Heart right ventricle (tissue), 16 donors: ENCODE measurements at regions not wholly inside any gene's neighbourhood (a gene's known extent, or its start where the extent isn't known, plus 50 kb on each side); places are given as distances from the start of the nearest gene placed in this dataset.
A peak's percentile ranks its signal among the peaks of the same experiment; 100 is the strongest.
"Not testable (repeated sequence)": the region's sequence is repeated elsewhere in the genome, so short reads cannot be mapped to it uniquely, and the experiment has no call there.

Experiments
- ATAC-seq, 8 donors: fragments of 200-7000 bp; cut with Tn5 transposase; one replicate each; pipeline ENCODE4 v1.9.1; 2020; ENCODE audit warnings: mild to moderate bottlenecking in 8 of 8, moderate library complexity in 8 of 8, moderate number of reproducible peaks in 1 of 8
- DNase-seq, 2 donors: peaks; one replicate each; pipeline ENCODE4 v3.0.0-alpha.2; 2020
- H3K27ac ChIP-seq, 10 donors: fragments of 200-600 bp; sonication (generic) in 2 of 10; one replicate each; pipeline versions ENCODE4 v1.5.0 to v1.8.0; 2020 to 2022; ENCODE audit warnings: mild to moderate bottlenecking in 3 of 10
- H3K27me3 ChIP-seq, 7 donors: fragments of 200-600 bp; one replicate each; pipeline ENCODE4 v1.8.0; 2021 to 2022; ENCODE audit warnings: mild to moderate bottlenecking in 2 of 7
- H3K36me3 ChIP-seq, 9 donors: fragments of 200-600 bp; sonication (generic) in 1 of 9; one replicate each; pipeline versions ENCODE4 v1.5.0 to v1.8.0; 2020 to 2022; ENCODE audit warnings: mild to moderate bottlenecking in 2 of 9
- H3K4me1 ChIP-seq, 9 donors: fragments of 200-600 bp; sonication (generic) in 1 of 9; one replicate each; pipeline versions ENCODE4 v1.5.0 to v1.8.0; 2020 to 2022; ENCODE audit warnings: mild to moderate bottlenecking in 4 of 9
- H3K4me3 ChIP-seq, 10 donors: fragments of 200-600 bp; sonication (generic) in 2 of 10; one replicate each; pipeline versions ENCODE4 v1.5.0 to v1.8.0; 2020 to 2022; ENCODE audit warnings: mild to moderate bottlenecking in 7 of 10, moderate library complexity in 2 of 10
- H3K9me3 ChIP-seq, 11 donors: fragments of 200-600 bp in 10 of 11; sonication (generic) in 2 of 11; one replicate each; pipeline versions ENCODE4 v1.5.0 to v1.8.0; 2013 to 2022; ENCODE audit warnings: mild to moderate bottlenecking in 2 of 11, control low read depth in 1 of 11, moderate library complexity in 1 of 11
- WGBS, 2 donors: extraction: QIAGEN DNeasy Blood & Tissue Kit; methylation state at CpG; one replicate each; pipeline ENCODE4 v1.1.7; 2013; ENCODE audit warnings: inconsistent platforms in 1 of 2; 5-methylcytosine and 5-hydroxymethylcytosine counted together
- intact Hi-C, 10 donors: fragments of 100-400 bp; cut with DNase I; formaldehyde crosslinking; loops; one replicate each; pipeline versions ENCODE4 v1.11.1 to v1.14.2; 2022
- TF ChIP-seq, protein P1 (sequence below), 9 donors: fragments of 200-600 bp; sonication (generic) in 2 of 9; IDR thresholded peaks; one replicate each; pipeline versions ENCODE4 v1.5.0 to v1.8.0; 2021 to 2022; ENCODE audit warnings: antibody characterized with exemption in 9 of 9, mild to moderate bottlenecking in 5 of 9, moderate library complexity in 1 of 9
- donor health status: Arrhythmogenic right ventricular cardiomyopathy.
- donor health status: ischemic (EF 13 %, LVEDD 7.1; RV severe dilation, severe dysfunction).
- donor health status: healthy with polysubstance abuse.
- donor health status: DM: no; HTN: yes; CAD: no.
- donor health status: DM: no; HTN: no; CAD: no.
- donor health status: ischemic (EF 25% LVEDD 6.9; RV normal size, moderate dysfunction).
- donor health status: ischemic (EF 25% LVEDD 5.7; RV mildly dilated, moderate dysfunction).
- donor health status: healthy.
- donor health status: DM: yes; HTN: yes; CAD: no.
- donor health status: Ischemic cardiomyopathy.
- donor health status: ischemic (EF 35%, LVEDD 5.7; RV mildly dilated, moderate dysfunction).
- donor health status: nonischemic (EF 11% LVEDD 7.7; RV severe dilation, severe dysfunction).
- donor health status: DM: yes; HTN: yes; CAD: no.
- donor health status: PGD.
- donor health status: ischemic (EF 29% LVEDD 5.4; RV normal size, mild dysfunction).
- donor health status: nonischemic (EF 23%, LVEDD 6.1; RV moderate dilation, normal function).

DNA sequence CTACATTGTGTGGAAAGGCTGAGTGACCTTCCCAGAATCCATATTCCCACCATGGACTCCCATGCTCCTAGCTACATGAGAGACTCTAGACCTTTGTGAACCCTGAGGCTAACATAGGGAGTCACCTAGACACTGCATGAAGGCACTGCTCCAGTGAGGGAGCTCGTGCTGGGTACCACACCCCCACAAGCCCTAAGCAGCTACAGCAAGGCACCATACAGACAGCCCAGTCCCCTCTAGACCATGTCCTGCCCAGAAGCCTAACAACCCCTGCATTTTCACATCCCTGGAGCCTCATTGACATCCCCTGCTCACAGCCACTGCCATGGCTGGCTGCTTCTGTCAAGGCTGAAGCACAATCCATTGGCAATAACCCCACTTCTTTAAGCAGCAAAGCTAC lies 176.5 kb upstream of the CTNND2 start:
- Histone ChIP-seq H3K36me3 (no peaks in the 10 kb centered on the region), H3K27me3 (no peaks in the 10 kb centered on the region), H3K4me1 (no peaks in the 10 kb centered on the region), H3K9me3 (peaks cover 0 to 45% (median 8%) of the 10 kb centered on the region in 11 donors), H3K27ac (no peak overlapping the region), H3K4me3 (no peak overlapping the region)
- DNase-seq, result no peak
- intact Hi-C loops, result no loop called here
- WGBS, 2 donors, result 33 to 34% methylated on average over 1 of the region's 1 CpG
- peak in 1 of 8 donors; percentile 53 for ATAC-seq
- TF ChIP-seq, protein P1, sequence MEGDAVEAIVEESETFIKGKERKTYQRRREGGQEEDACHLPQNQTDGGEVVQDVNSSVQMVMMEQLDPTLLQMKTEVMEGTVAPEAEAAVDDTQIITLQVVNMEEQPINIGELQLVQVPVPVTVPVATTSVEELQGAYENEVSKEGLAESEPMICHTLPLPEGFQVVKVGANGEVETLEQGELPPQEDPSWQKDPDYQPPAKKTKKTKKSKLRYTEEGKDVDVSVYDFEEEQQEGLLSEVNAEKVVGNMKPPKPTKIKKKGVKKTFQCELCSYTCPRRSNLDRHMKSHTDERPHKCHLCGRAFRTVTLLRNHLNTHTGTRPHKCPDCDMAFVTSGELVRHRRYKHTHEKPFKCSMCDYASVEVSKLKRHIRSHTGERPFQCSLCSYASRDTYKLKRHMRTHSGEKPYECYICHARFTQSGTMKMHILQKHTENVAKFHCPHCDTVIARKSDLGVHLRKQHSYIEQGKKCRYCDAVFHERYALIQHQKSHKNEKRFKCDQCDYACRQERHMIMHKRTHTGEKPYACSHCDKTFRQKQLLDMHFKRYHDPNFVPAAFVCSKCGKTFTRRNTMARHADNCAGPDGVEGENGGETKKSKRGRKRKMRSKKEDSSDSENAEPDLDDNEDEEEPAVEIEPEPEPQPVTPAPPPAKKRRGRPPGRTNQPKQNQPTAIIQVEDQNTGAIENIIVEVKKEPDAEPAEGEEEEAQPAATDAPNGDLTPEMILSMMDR (IDR thresholded peaks at IDR 0.05), result no peak

DNA sequence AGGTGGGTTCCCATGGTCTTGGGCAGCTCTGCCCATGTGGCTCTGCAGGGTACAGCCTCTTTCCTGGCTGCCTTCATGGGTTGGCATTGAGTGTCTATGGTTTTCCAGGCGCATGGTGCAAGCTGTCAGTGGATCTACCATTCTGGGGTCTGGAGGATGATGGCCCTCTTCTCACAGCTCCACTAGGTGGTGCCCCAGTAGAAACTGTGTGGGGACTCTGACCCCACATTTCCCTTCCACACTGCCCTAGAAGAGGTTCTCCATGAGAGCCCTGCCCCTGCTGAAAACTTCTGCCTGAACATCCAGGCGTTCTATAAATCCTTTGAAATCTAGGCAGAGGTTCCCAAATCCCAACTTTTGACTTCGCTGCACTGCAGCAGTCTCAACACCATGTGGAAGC lies 174.0 kb upstream of the CTNND2 start:
- H3K4me3 ChIP-seq, H3K4me1 ChIP-seq, H3K27me3 ChIP-seq, intact Hi-C loops, H3K27ac ChIP-seq, ATAC-seq, H3K36me3 ChIP-seq, DNase-seq: not testable (repeated sequence)
- WGBS, 2 donors, result 78 to 79% methylated on average over 3 of the region's 3 CpGs
- H3K9me3 ChIP-seq, result peaks cover 0 to 42% (median under 1%) of the 10 kb centered on the region in 11 donors

DNA sequence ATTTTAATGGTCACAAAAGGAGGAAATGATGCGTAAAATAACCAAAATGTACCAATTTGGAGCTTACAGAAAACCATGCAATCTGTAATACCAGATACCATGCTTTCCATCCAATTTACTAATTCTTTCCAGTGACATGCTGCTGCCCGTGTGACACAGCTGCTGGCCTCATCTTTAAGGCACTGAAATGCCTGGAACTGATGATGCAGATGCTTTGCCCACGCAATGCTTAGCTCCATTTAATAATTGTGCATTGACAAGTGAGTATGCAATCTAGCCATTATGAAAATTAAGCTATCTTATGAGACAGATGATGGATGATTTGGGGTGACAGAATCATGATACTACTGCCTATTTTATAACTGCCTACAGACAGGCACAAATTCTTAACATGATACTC lies 169.2 kb upstream of the CTNND2 start:
- DNase-seq, result no peak
- Histone ChIP-seq H3K36me3 (no peaks in the 10 kb centered on the region), H3K9me3 (peaks cover 0 to 9% (median 0%) of the 10 kb centered on the region in 11 donors), H3K27me3 (no peaks in the 10 kb centered on the region), H3K4me1 (no peaks in the 10 kb centered on the region), H3K4me3 (no peak overlapping the region), H3K27ac (no peak overlapping the region)
- no peak for ATAC-seq
- intact Hi-C loops, result no loop called here
- 47 to 49% methylated on average over 3 of the region's 3 CpGs for WGBS, 2 donors
- TF ChIP-seq, protein P1 (IDR thresholded peaks at IDR 0.05), result no peak

DNA sequence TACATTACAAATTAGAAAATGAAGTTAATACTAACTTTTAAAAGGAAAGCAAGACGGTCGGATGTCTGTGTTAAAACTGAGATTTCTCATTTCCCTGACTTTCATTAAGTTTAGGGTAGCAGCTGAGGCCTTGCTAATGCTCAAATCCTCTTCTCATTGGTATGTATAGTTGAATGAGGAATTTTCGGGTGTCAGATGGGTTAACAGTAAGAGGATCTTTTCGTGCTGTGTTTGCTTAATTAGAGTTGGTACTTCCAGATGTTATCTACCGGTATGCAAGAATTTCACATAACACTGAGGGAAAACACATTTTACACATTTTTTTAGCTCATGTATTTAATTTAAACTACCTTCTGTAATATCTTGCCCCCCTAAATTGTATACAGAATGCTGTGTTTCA lies 168.2 kb upstream of the CTNND2 start:
- TF ChIP-seq, protein P1 (IDR thresholded peaks at IDR 0.05), result no peak
- peaks cover 0 to 8% (median 0%) of the 10 kb centered on the region in 11 donors for H3K9me3 ChIP-seq
- H3K4me3 ChIP-seq, result no peak overlapping the region
- intact Hi-C loops, result no loop called here
- no peaks in the 10 kb centered on the region for H3K27me3 ChIP-seq
- no peak for ATAC-seq
- H3K27ac ChIP-seq, result no peak overlapping the region
- H3K4me1 ChIP-seq, result no peaks in the 10 kb centered on the region
- no peak for DNase-seq
- WGBS, 2 donors, result 46 to 55% methylated on average over 5 of the region's 5 CpGs
- no peaks in the 10 kb centered on the region for H3K36me3 ChIP-seq

- Histone ChIP-seq H3K9me3 (peaks cover 0 to 8% (median 0%) of the 10 kb centered on the region in 11 donors), H3K4me3 (no peak overlapping the region), H3K27ac (no peak overlapping the region), H3K36me3 (no peaks in the 10 kb centered on the region), H3K4me1 (no peaks in the 10 kb centered on the region), H3K27me3 (no peaks in the 10 kb centered on the region)
- WGBS, 2 donors, result 65 to 74% methylated on average over 2 of the region's 2 CpGs
- TF ChIP-seq, protein P1 (IDR thresholded peaks at IDR 0.05), result no peak
- DNase-seq (no peak), ATAC-seq (no peak)
- intact Hi-C loops, result no loop called here
Observed at GRCh38 chr5:12071455-12071854, 167.2 kb upstream of the CTNND2 start.
